ENCODE measurements at regions not wholly inside any gene's neighbourhood (a gene's known extent, or its start where the extent isn't known, plus 50 kb on each side); places are given as distances from the start of the nearest gene placed in this dataset.

DNA sequence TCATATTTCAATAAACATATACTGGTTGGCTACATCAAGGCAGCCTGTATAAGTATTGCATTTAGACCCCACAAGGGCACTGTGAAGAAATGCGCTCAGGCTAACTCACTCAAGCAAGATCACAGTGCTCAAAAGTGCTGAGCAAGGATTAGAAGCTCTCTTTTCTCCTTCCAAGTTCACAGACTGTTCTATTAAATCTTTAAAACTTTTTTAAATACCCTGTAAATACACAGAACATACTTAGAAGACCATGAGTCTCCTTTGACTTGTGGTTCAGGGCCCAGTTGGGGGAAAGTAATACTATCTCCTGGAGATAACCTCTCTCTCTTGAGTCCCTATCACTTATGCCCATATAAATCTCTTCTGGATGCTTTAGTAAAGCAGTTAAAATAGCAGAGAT, 152.9 kb downstream of the SP3 start:
- TF ChIP-seq CTCF (IDR thresholded peaks at IDR 0.05), result no peak
- no peak for TF ChIP-seq POLR2A (IDR thresholded peaks at IDR 0.05)
